GM12878 (cell line): ENCODE measurements at regions not wholly inside any gene's neighbourhood (a gene's known extent, or its start where the extent isn't known, plus 50 kb on each side); places are given as distances from the start of the nearest gene placed in this dataset.

Source experiments
- ATAC-seq: fragments of 200-7000 bp; cut with Tn5 transposase; 3 replicates; pipeline ENCODE4 v1.9.1; 2020; ENCODE audit warnings: mild to moderate bottlenecking, moderate library complexity
- BruUV-seq: library from RNA; stranded (reverse); fragments of 400-500 nt; replicated peaks from 2 replicates; lab custom pipeline; 2021; lab: Mats Ljungman, UMichigan
- CTCF ChIA-PET: fragments of 300-600 bp; sonication (Branson Sonifier 250); formaldehyde crosslinking; extraction: SDS; loops from one replicate; lab custom pipeline; 2021; ENCODE audit warnings: inconsistent platforms; lab: Yijun Ruan, JAX
- POLR2A ChIA-PET: fragments of 350-600 bp; formaldehyde crosslinking; extraction: SDS; loops from one replicate; lab custom pipeline; 2021; ENCODE audit warnings: inconsistent platforms; lab: Charles Lee
- RAD21 ChIA-PET: fragments of 300-600 bp; sonication (Branson Sonifier 250); formaldehyde crosslinking; loops from one replicate; lab custom pipeline; 2023; ENCODE audit warnings: antibody characterized with exemption; ENCODE audit not compliant: unreplicated experiment; lab: Charles Lee
- SMC1A ChIA-PET: fragments of 300-600 bp; sonication (Branson Sonifier 250); formaldehyde crosslinking; loops from one replicate; lab custom pipeline; 2023; ENCODE audit not compliant: unreplicated experiment, uncharacterized antibody; lab: Charles Lee
- DNase-seq: peaks from one replicate; pipeline ENCODE4 v3.0.0-alpha.2; 2011; ENCODE audit warnings: low read depth, low spot score
- FAIRE-seq: peaks from 3 replicates; lab custom pipeline; 2011; peaks lifted over from hg19 to GRCh38; lab: Jason Lieb, UNC
- H2AFZ ChIP-seq: 2 replicates; pipeline ENCODE4 v1.6.0; 2011; ENCODE audit warnings: low read depth, low read length, control low read depth; ENCODE audit not compliant: control insufficient read depth
- H3K27ac ChIP-seq: 2 replicates; pipeline ENCODE4 v1.5.1; 2011; ENCODE audit warnings: control low read depth; ENCODE audit not compliant: control insufficient read depth, insufficient read depth
- H3K27me3 ChIP-seq, 2 experiments: replicated peaks in 1 of 2; 2 replicates each; pipeline versions ENCODE4 v1.6.0 to v1.6.1; 2011; ENCODE audit warnings: low read length in 1 of 2; ENCODE audit not compliant: control insufficient read depth in 2 of 2, insufficient read depth in 2 of 2
- H3K36me3 ChIP-seq, 2 experiments: 2 replicates each; pipeline ENCODE4 v1.5.1; 2011; ENCODE audit warnings: low read length in 1 of 2; ENCODE audit not compliant: control insufficient read depth in 2 of 2, insufficient read depth in 2 of 2
- H3K4me1 ChIP-seq: 2 replicates; pipeline ENCODE4 v1.6.1; 2011; ENCODE audit warnings: mild to moderate bottlenecking, low read length, moderate library complexity, mixed read lengths; ENCODE audit not compliant: control insufficient read depth, insufficient read depth
- H3K4me2 ChIP-seq: 2 replicates; pipeline ENCODE4 v1.6.0; 2011; ENCODE audit warnings: control low read depth; ENCODE audit not compliant: control insufficient read depth, insufficient read depth
- H3K4me3 ChIP-seq: fragments of 200-600 bp; sonication (generic); 2 replicates; pipeline ENCODE4 v1.5.1; 2016
- H3K79me2 ChIP-seq: 2 replicates; pipeline ENCODE4 v1.6.0; 2011; ENCODE audit warnings: low read length; ENCODE audit not compliant: control insufficient read depth, insufficient read depth
- H3K9ac ChIP-seq: 2 replicates; pipeline ENCODE4 v1.8.0; 2011; ENCODE audit warnings: low read length, control low read depth, mixed read lengths; ENCODE audit not compliant: control insufficient read depth, insufficient read depth
- H3K9me3 ChIP-seq: replicated peaks from 3 replicates; pipeline ENCODE4 v1.5.1; 2011; ENCODE audit warnings: mild to moderate bottlenecking, low read length; ENCODE audit not compliant: control insufficient read depth, insufficient read depth
- H4K20me1 ChIP-seq: 2 replicates; pipeline ENCODE4 v1.6.0; 2011; ENCODE audit not compliant: control insufficient read depth, insufficient read depth
- FOXM1 ChIP-seq: IDR thresholded peaks from 2 replicates; pipeline ENCODE4 v1.6.1; 2012; ENCODE audit warnings: low read depth, mild to moderate bottlenecking, inconsistent platforms, low read length, moderate library complexity
- LARP7 ChIP-seq: fragments of 450-650 bp; IDR thresholded peaks from 2 replicates; pipeline ENCODE4 v1.6.1; 2017; ENCODE audit warnings: mild to moderate bottlenecking
- MTA3 ChIP-seq: IDR thresholded peaks from 2 replicates; pipeline ENCODE4 v1.6.1; 2012; ENCODE audit warnings: low read length, inconsistent platforms, borderline replicate concordance
- YBX1 ChIP-seq: fragments of 450-650 bp; IDR thresholded peaks from 2 replicates; pipeline ENCODE4 v1.6.1; 2016; ENCODE audit warnings: antibody characterized with exemption
- ZNF274 ChIP-seq: IDR thresholded peaks from one replicate; pipeline ENCODE4 v1.8.0; 2011; ENCODE audit not compliant: insufficient read length, insufficient read depth
- ZSCAN29 ChIP-seq: fragments of 450-650 bp; IDR thresholded peaks from 2 replicates; pipeline ENCODE4 v1.6.1; 2017; ENCODE audit warnings: mild to moderate bottlenecking, moderate library complexity
- WGBS: methylation state at CpG from one replicate; pipeline ENCODE4 v1.1.6; 2016; ENCODE audit warnings: low lambda C conversion rate; ENCODE audit not compliant: insufficient replicate concordance, insufficient coverage; ENCODE audit errors: missing lambda C conversion rate; 5-methylcytosine and 5-hydroxymethylcytosine counted together
- in situ Hi-C: fragments of 300-500 bp; cut with MboI; formaldehyde crosslinking; loops from 9 replicates; pipeline ENCODE4 v1.14.3; 2018; ENCODE audit warnings: mixed read lengths
- intact Hi-C: fragments of 100-400 bp; cut with micrococcal nuclease; formaldehyde crosslinking; loops from one replicate; pipeline ENCODE4 v1.14.2; 2022; ENCODE audit not compliant: unreplicated experiment
- TF ChIP-seq, protein P1 (sequence below): fragments of 450-650 bp; formaldehyde crosslinking; IDR thresholded peaks from 2 replicates; pipeline ENCODE4 v1.4.0; 2022; ENCODE audit warnings: mild to moderate bottlenecking, moderate library complexity

DNA sequence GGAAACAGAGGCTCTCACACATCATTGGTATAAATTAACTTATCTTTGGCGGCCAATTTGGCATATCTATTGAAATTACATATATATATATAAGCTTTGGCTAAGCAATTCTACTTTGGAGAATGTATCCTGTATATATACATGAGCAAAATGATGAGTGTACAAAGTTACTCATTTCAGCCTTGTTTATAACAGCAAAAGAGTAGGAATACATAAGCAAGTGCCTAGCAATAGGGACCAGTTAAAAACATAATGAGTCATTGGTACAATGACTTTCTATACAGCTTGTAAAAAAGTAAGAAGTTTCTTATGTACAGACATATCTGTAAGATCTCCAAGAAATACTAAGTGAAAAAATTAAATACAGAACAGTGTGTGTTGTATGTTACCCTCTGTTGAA lies 190.8 kb downstream of the LTN1 start (continued):
- TF ChIP-seq, protein P1, sequence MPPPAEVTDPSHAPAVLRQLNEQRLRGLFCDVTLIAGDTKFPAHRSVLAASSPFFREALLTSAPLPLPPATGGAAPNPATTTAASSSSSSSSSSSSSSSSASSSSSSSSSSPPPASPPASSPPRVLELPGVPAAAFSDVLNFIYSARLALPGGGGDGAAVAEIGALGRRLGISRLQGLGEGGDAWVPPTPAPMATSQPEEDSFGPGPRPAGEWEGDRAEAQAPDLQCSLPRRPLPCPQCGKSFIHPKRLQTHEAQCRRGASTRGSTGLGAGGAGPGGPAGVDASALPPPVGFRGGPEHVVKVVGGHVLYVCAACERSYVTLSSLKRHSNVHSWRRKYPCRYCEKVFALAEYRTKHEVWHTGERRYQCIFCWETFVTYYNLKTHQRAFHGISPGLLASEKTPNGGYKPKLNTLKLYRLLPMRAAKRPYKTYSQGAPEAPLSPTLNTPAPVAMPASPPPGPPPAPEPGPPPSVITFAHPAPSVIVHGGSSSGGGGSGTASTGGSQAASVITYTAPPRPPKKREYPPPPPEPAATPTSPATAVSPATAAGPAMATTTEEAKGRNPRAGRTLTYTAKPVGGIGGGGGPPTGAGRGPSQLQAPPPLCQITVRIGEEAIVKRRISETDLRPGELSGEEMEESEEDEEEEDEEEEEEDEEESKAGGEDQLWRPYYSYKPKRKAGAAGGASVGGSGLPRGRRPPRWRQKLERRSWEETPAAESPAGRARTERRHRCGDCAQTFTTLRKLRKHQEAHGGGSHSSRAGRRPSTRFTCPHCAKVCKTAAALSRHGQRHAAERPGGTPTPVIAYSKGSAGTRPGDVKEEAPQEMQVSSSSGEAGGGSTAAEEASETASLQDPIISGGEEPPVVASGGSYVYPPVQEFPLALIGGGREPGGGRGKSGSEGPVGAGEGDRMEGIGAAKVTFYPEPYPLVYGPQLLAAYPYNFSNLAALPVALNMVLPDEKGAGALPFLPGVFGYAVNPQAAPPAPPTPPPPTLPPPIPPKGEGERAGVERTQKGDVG (CRISPR knock-in tag): no peak
- TF ChIP-seq ZSCAN29: no peak

DNA sequence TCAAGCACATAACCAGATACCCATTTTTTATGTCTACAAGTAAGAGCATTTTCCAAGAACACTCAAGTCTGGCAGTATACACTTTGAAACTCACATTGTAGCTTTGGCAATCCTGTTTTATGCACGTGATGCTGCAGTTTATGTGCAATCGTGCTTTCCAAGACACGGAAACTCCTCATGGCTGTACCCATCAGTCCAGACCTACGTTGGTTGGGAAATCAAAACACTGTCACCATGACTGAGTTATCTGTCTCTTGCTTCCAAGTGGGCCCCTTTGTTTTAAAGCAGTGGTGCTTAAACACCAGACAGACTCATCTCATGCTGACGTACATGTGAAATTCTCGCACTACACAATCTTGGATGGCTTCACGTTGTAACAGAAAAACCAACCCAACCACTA lies 192.8 kb downstream of the LTN1 start:
- Histone ChIP-seq H3K4me1 (no peaks in the 10 kb centered on the region), H2AFZ (no peak overlapping the region), H3K27ac (no peak overlapping the region), H3K79me2 (no peaks in the 10 kb centered on the region), H3K9me3 (no peaks in the 10 kb centered on the region), H3K4me2 (no peak overlapping the region), H3K4me3 (no peak overlapping the region), H3K27me3 (no peaks in the 10 kb centered on the region), H3K9ac (no peak overlapping the region), H3K36me3 (no peaks in the 10 kb centered on the region), H4K20me1 (no peaks in the 10 kb centered on the region)
- DNase-seq (no peak), ATAC-seq (no peak), FAIRE-seq (no peak)
- CTCF ChIA-PET: no interaction called here
- RAD21 ChIA-PET: no interaction called here
- TF ChIP-seq LARP7: no peak
- no peak for TF ChIP-seq ZNF274
- no peak for TF ChIP-seq FOXM1
- TF ChIP-seq YBX1: no peak
- no peak for TF ChIP-seq MTA3
- intact Hi-C loops (no loop called here), in situ Hi-C loops (no loop called here)
- 59% methylated on average over 7 of the region's 7 CpGs for WGBS
- SMC1A ChIA-PET: interaction anchor here (1.3 kb wide), 1 partner anchor 9 kb away, joined by 3 read pairs; no protein-coding TSS in a partner anchor
- POLR2A ChIA-PET: no interaction called here
- BruUV-seq: no TSS peak
